CD4-positive, CD25-positive, alpha-beta regulatory T cell (primary cell): ENCODE measurements at regions not wholly inside any gene's neighbourhood (a gene's known extent, or its start where the extent isn't known, plus 50 kb on each side); places are given as distances from the start of the nearest gene placed in this dataset.
"Not testable (repeated sequence)": the region's sequence is repeated elsewhere in the genome, so short reads cannot be mapped to it uniquely, and the experiment has no call there.

Experiments
- ATAC-seq, 2 donors: fragments of 150-1000 bp; cut with Tn5 transposase; one replicate each; pipeline ENCODE4 v1.10.0; 2021; ENCODE audit warnings: low read depth in 2 of 2, moderate number of reproducible peaks in 2 of 2, moderate library complexity in 1 of 2
- DNase-seq, 3 donors: peaks; one replicate each; pipeline versions ENCODE4 v3.0.0 to v3.0.0-alpha.2; 2012 to 2022; ENCODE audit warnings: mixed read lengths in 1 of 3
- H3K27ac ChIP-seq: one replicate; pipeline ENCODE4 v1.7.0; 2013; ENCODE audit warnings: mild to moderate bottlenecking, low read length; ENCODE audit not compliant: insufficient read depth, poor library complexity, severe bottlenecking
- H3K27me3 ChIP-seq: one replicate; pipeline ENCODE4 v1.7.0; 2013; ENCODE audit warnings: low read length; ENCODE audit not compliant: control insufficient read depth, insufficient read depth
- H3K36me3 ChIP-seq: one replicate; pipeline ENCODE4 v1.7.0; 2013; ENCODE audit warnings: mild to moderate bottlenecking, low read length, moderate library complexity; ENCODE audit not compliant: control insufficient read depth, insufficient read depth
- H3K4me1 ChIP-seq: 2 replicates; pipeline ENCODE4 v1.7.0; 2013; ENCODE audit warnings: mild to moderate bottlenecking, low read length; ENCODE audit not compliant: insufficient read depth, control insufficient read depth, poor library complexity, severe bottlenecking
- H3K4me3 ChIP-seq: one replicate; pipeline ENCODE4 v1.7.0; 2013; ENCODE audit warnings: low read depth, mild to moderate bottlenecking, low read length, moderate library complexity
- H3K9me3 ChIP-seq, 2 experiments: 1 replicate in 1 of 2; 2 replicates in 1 of 2; pipeline ENCODE4 v1.7.0; 2013; ENCODE audit warnings: low read length in 2 of 2, mild to moderate bottlenecking in 1 of 2, moderate library complexity in 1 of 2; ENCODE audit not compliant: control insufficient read depth in 2 of 2
- H3K27ac Mint-ChIP-seq, 3 donors: one replicate each; pipeline ENCODE4 v1.8.0; 2020 to 2022; ENCODE audit warnings: mild to moderate bottlenecking in 3 of 3, mixed read lengths in 3 of 3, moderate library complexity in 2 of 3
- H3K27me3 Mint-ChIP-seq: one replicate; pipeline ENCODE4 v1.8.0; 2022; ENCODE audit warnings: mild to moderate bottlenecking, mixed read lengths
- H3K36me3 Mint-ChIP-seq: one replicate; pipeline ENCODE4 v1.8.0; 2020; ENCODE audit warnings: mixed read lengths
- H3K4me1 Mint-ChIP-seq, 4 donors: one replicate each; pipeline ENCODE4 v1.8.0; 2020 to 2022; ENCODE audit warnings: mixed read lengths in 4 of 4, mild to moderate bottlenecking in 1 of 4
- H3K4me3 Mint-ChIP-seq, 4 donors: one replicate each; pipeline ENCODE4 v1.8.0; 2020 to 2022; ENCODE audit warnings: mild to moderate bottlenecking in 4 of 4, mixed read lengths in 4 of 4, moderate library complexity in 3 of 4
- H3K9me3 Mint-ChIP-seq, 7 donors: one replicate each; pipeline ENCODE4 v1.8.0; 2020 to 2022; ENCODE audit warnings: mixed read lengths in 7 of 7, mild to moderate bottlenecking in 3 of 7, moderate library complexity in 2 of 7

GRCh38 chr11:42802201-42802899 is 509.4 kb upstream of the API5 start:
- DNase-seq (no peak), ATAC-seq (no peak)
- H3K4me3 Mint-ChIP-seq = no peak overlapping the region
- H3K27me3 Mint-ChIP-seq = no peaks in the 10 kb centered on the region
- Histone ChIP-seq H3K4me1 (no peaks in the 10 kb centered on the region), H3K4me3 (no peak overlapping the region), H3K9me3 (no peaks in the 10 kb centered on the region), H3K27me3 (no peaks in the 10 kb centered on the region), H3K27ac (no peak overlapping the region), H3K36me3 (no peaks in the 10 kb centered on the region)
- H3K9me3 Mint-ChIP-seq = peaks cover 0 to 13% (median 2%) of the 10 kb centered on the region in 7 donors
- H3K4me1 Mint-ChIP-seq = no peaks in the 10 kb centered on the region
- no peaks in the 10 kb centered on the region for H3K36me3 Mint-ChIP-seq
- no peak overlapping the region for H3K27ac Mint-ChIP-seq

DNA sequence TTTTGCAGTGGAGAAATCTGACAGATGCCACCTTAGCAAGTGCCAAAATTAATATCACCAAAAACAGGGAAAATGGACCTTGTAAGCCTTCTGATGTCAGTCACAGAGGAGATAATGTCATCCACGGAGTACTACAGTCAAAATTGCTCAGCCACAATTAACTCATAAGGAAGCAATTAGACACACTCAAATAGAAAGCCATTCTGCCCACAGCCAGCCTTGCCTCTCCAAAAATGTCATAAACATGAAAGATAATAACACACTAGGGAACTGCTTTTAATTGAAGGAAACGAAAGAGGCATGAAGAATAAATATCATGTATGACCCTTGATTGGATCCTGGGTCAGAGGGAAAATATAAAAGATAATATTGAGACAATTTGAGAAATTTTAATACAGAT is 505.6 kb upstream of the API5 start:
- H3K36me3 Mint-ChIP-seq = no peaks in the 10 kb centered on the region
- H3K27me3 Mint-ChIP-seq = no peaks in the 10 kb centered on the region
- Histone ChIP-seq H3K4me3 (no peak overlapping the region), H3K36me3 (no peaks in the 10 kb centered on the region), H3K4me1 (no peaks in the 10 kb centered on the region), H3K27ac (no peak overlapping the region), H3K27me3 (no peaks in the 10 kb centered on the region), H3K9me3 (no peaks in the 10 kb centered on the region)
- peaks cover 0 to 6% (median 3%) of the 10 kb centered on the region in 7 donors for H3K9me3 Mint-ChIP-seq
- DNase-seq (no peak), ATAC-seq (no peak)
- no peak overlapping the region for H3K4me3 Mint-ChIP-seq
- H3K4me1 Mint-ChIP-seq = no peaks in the 10 kb centered on the region
- H3K27ac Mint-ChIP-seq = no peak overlapping the region

DNA sequence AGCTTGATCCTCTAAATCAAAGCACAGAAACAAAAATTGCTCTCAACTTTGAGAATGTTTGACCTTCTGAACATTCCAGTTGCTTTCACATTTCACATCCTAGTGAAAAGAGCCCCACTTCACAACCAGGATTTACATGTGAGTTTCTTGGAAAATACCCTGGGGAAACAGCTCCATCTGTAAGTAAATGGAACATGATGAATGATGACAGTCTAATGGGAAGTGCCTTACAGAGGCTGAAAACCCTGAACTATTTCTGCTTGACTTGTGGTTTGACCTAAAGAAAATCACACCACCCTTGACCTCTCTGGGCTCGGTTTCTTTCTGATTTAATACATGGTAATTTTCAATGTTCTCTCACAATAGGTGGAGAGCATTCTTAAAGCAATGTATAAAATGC is 499.4 kb upstream of the API5 start:
- H3K36me3 ChIP-seq = no peaks in the 10 kb centered on the region
- Mint-ChIP-seq H3K27ac (no peak overlapping the region), H3K27me3 (no peaks in the 10 kb centered on the region), H3K9me3 (peaks cover 0 to 7% (median under 1%) of the 10 kb centered on the region in 7 donors), H3K4me3 (no peak overlapping the region), H3K36me3 (no peaks in the 10 kb centered on the region), H3K4me1 (no peaks in the 10 kb centered on the region)
- H3K27ac ChIP-seq = no peak overlapping the region
- no peaks in the 10 kb centered on the region for H3K27me3 ChIP-seq
- ATAC-seq = no peak
- no peaks in the 10 kb centered on the region for H3K4me1 ChIP-seq
- H3K9me3 ChIP-seq = no peaks in the 10 kb centered on the region
- no peak for DNase-seq
- H3K4me3 ChIP-seq = no peak overlapping the region

DNA sequence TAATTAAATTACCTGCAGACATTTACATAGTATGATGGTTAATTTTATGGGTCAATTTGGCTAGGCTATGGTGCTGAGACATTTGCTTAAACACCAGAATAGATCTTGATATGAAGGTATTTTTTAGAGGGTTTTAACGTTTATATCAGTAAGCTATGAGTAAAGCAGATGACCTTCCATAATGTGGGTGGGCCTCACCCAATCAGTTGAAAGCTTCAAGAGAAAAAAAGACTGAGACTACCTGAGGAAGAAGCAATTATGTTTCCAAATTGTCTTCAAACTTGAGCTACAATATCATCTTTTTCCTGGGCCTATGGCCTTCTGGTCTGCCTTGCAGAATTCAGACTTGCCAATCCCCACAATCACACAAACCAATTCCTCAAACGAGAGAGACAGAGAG is 498.8 kb upstream of the API5 start:
- H3K27me3 ChIP-seq = no peaks in the 10 kb centered on the region
- ATAC-seq = no peak
- Mint-ChIP-seq H3K27me3 (no peaks in the 10 kb centered on the region), H3K9me3 (peaks cover 0 to 7% (median 0%) of the 10 kb centered on the region in 7 donors), H3K4me3 (no peak overlapping the region), H3K36me3 (no peaks in the 10 kb centered on the region), H3K4me1 (no peaks in the 10 kb centered on the region), H3K27ac (no peak overlapping the region)
- no peak overlapping the region for H3K4me3 ChIP-seq
- H3K4me1 ChIP-seq = no peaks in the 10 kb centered on the region
- H3K9me3 ChIP-seq = no peaks in the 10 kb centered on the region
- DNase-seq = no peak
- no peaks in the 10 kb centered on the region for H3K36me3 ChIP-seq
- H3K27ac ChIP-seq = no peak overlapping the region

DNA sequence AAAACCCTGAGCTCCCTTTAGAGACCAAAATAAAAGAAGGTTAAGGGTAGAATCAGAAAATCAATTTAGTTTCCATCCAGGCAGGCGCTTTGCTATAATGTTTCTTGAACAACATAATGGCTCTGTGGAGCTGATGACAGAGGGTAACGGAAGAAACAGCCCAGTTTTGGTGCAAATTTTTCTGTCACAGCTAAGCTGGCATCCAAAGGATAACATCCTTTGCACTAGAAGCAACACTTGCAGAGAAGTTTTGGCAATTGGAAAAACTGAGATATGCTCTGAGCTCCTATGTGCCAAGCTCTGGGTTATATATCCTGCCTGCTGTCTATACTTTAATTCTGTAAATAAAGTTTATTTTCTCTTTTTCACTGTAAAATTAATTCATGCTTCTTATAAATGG is 495.3 kb upstream of the API5 start:
- no peaks in the 10 kb centered on the region for H3K36me3 Mint-ChIP-seq
- peaks cover 0 to 7% (median 0%) of the 10 kb centered on the region in 7 donors for H3K9me3 Mint-ChIP-seq

GRCh38 chr11:42819126-42819525 is 492.7 kb upstream of the API5 start:
- no peaks in the 10 kb centered on the region for H3K9me3 ChIP-seq
- Mint-ChIP-seq H3K4me3 (no peak overlapping the region), H3K27ac (no peak overlapping the region), H3K27me3 (no peaks in the 10 kb centered on the region), H3K4me1 (no peaks in the 10 kb centered on the region), H3K9me3 (peaks cover 0 to 7% (median 2%) of the 10 kb centered on the region in 7 donors), H3K36me3 (no peaks in the 10 kb centered on the region)
- no peak for ATAC-seq
- no peaks in the 10 kb centered on the region for H3K27me3 ChIP-seq
- DNase-seq = no peak
- H3K36me3 ChIP-seq = no peaks in the 10 kb centered on the region
- H3K4me1 ChIP-seq = no peaks in the 10 kb centered on the region
- no peak overlapping the region for H3K27ac ChIP-seq
- H3K4me3 ChIP-seq = no peak overlapping the region

More for the DNA sequence above, 495.3 kb upstream of the API5 start:
- ATAC-seq (no peak), DNase-seq (no peak)
- Histone ChIP-seq H3K27ac (no peak overlapping the region), H3K4me1 (no peaks in the 10 kb centered on the region), H3K4me3 (no peak overlapping the region), H3K27me3 (no peaks in the 10 kb centered on the region), H3K36me3 (no peaks in the 10 kb centered on the region), H3K9me3 (no peaks in the 10 kb centered on the region)
- H3K4me3 Mint-ChIP-seq = no peak overlapping the region
- H3K27ac Mint-ChIP-seq = no peak overlapping the region
- H3K4me1 Mint-ChIP-seq = no peaks in the 10 kb centered on the region
- no peaks in the 10 kb centered on the region for H3K27me3 Mint-ChIP-seq

DNA sequence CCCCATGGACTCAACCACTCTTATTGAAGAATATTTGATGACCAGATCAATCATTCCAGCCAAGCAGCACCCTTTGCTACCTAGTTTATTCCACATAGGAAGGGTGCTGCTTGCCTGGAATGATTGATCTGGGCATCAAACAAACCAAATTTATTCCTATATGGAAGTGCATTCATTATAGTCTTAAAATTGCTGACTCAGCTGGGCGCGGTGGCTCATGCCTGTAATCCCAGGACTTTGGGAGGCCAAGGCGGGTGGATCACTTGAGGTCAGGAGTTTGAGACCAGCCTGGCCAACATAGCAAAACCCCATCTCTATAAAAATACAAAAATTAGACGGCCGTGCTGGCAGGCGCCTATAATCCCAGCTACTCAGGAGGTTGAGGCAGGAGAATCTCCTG is 489.6 kb upstream of the API5 start:
- not testable (repeated sequence) for H3K4me3 Mint-ChIP-seq, DNase-seq, H3K36me3 Mint-ChIP-seq, H3K9me3 Mint-ChIP-seq, H3K27ac Mint-ChIP-seq, H3K27ac ChIP-seq, H3K4me3 ChIP-seq, H3K4me1 Mint-ChIP-seq, H3K4me1 ChIP-seq, H3K27me3 ChIP-seq, H3K9me3 ChIP-seq, ATAC-seq, H3K27me3 Mint-ChIP-seq, H3K36me3 ChIP-seq

DNA sequence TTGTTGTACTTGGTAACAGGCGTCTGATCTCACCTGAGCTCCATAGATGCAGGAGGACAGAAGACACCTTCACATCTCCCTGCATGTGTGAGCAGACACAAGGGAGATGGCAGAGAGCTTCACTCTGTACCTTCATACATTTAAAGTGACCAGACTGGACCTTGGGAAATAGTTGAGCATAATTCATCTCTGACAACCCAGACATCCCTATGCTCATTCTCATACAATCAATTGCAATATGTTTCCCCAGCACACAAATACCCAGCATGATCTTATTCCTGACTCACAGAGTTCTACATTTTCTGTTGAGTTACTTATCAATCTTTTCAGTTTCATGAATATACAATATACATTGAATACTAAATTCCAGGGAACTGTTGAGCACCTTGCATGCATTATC is 488.2 kb upstream of the API5 start:
- ATAC-seq (no peak), DNase-seq (no peak)
- no peaks in the 10 kb centered on the region for H3K36me3 ChIP-seq
- no peaks in the 10 kb centered on the region for H3K36me3 Mint-ChIP-seq
- no peaks in the 10 kb centered on the region for H3K4me1 Mint-ChIP-seq
- H3K9me3 ChIP-seq = no peaks in the 10 kb centered on the region
- H3K4me1 ChIP-seq = no peaks in the 10 kb centered on the region
- no peak overlapping the region for H3K27ac Mint-ChIP-seq
- no peak overlapping the region for H3K27ac ChIP-seq
- H3K4me3 Mint-ChIP-seq = no peak overlapping the region
- no peaks in the 10 kb centered on the region for H3K27me3 Mint-ChIP-seq
- no peaks in the 10 kb centered on the region for H3K27me3 ChIP-seq
- peaks cover 0 to 6% (median 2%) of the 10 kb centered on the region in 7 donors for H3K9me3 Mint-ChIP-seq
- H3K4me3 ChIP-seq = no peak overlapping the region
